ENCODE measurements at regions not wholly inside any gene's neighbourhood (a gene's known extent, or its start where the extent isn't known, plus 50 kb on each side); places are given as distances from the start of the nearest gene placed in this dataset.
"Not testable (repeated sequence)": the region's sequence is repeated elsewhere in the genome, so short reads cannot be mapped to it uniquely, and the experiment has no call there.

DNA sequence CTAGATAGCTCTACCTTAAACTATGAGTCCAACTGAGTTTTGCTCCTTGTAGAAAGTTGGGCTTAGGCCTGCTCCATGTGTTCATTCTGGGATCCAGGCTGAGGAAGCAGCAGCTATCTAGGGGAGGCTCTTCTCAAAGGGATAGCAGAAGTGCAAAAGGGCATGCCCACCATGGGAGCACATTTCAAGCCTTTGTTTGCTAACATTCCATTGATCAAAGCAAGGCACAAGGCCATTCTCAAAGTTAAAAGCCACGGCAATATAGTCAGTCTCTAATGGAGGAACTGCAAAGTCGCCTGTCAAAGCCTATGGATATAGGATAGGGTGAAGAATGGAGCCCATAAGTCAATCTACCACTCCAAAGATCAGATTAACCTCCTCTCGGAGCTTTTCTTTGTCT is 488.1 kb upstream of the ARX start:
- DNase-seq = no peak

DNA sequence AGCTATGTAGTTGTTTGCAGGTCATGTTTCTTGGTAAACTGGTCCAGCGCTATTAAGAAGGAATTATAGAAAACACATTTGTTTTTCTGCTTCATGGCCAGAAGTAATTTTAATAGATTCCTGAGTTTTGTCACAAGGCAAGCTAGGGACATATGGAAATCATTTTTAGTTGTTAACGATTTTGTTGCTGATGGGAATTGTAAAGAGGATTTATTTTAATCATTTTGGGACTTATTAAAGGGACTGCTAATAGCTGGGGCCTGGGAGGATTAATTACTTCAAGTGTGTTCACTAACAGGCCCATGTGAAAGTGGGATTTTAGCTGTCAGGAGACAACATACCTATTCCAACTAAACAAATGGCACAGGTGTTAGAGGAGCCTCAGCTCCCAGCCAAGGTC is 492.0 kb upstream of the ARX start:
- no peak for DNase-seq

DNA sequence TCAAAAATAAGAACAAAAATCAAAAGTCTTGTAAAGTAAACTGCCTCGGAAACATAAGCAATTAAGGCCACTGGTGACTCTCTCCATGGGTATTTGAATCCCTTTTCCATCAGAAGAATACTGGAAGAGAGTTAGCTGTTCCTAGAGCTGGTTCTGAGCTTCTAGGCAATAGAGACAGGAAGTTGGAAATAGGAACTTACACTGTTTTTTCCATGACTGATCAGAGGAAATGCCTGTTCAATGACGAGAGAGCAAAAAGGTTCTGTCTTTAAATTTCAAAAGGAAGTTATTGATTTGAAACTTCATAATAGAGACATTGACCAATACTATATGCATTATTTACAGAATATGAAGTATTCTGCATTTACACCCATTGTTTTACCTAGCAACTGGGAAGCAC is 503.5 kb upstream of the ARX start:
- DNase-seq = no peak

DNA sequence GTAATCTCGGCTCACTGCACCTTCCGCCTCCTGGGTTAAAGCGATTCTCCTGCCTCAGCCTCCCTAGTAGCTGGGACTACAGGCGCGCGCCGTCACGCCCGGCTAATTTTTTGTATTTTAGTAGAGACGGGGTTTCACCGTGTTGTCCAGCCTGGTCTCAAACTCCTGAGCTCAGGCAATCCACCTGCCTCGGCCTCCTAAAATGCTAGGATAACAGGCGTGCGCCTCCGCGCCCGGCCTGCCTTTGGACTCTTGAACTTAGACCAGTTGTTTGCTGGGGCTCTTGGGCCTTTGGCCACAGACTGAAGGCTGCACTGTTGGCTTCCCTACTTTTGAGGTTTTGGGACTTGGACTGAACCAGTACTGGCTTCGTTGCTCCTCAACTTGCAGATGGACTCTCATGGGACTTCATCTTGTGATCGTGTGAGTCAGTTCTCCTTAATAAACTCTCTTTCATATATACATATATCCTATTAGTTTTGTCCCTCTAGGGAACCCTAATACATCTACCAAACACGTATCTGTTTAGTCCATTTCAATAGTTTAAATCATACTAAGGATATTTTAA is 506.8 kb upstream of the ARX start:
- not testable (repeated sequence) for DNase-seq

DNA sequence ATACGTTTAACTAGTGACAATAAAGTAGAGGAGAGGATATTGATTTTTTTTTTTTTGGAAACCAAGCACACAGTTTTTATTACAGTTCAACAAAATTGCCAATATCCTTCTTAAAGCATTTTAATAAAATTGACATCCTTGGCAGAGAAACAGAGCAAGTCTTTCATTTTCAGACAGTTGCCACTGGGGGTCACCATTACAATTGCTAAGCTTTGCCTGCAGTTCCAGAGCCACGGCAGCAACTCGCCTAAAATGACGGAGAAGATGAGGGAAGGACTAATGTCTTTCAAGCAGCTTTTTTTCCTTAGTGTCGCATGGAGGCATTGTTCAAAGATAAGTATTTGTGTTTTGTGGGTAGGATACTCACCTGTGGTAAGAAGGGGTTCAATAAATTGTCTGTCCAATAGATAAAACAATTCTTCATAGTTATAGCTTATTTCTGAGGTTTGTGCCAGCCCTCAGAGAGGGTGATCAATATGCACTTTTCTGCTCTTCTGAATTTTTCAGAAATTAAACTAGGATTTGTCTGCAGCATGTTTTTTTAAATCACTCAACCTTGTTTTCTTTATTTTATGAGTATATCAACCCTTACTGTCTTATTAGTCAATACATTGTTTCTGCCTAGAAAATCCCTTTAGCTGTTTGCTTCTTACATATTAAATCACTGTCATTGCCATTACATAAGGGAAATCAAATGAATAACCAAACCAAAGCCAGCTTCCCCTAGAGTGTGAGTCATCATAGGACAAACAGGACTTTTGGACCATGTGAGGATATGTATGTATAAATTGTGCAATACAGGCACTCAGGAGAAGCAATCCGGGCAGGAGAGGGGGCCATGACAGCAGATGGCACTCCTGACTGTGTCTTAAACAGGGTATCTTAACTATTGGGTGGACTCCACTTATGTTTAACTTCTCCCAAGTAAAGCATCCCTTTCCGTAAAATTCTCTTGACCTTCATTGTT is 508.1 kb upstream of the ARX start:
- DNase-seq = peak; percentile 1

DNA sequence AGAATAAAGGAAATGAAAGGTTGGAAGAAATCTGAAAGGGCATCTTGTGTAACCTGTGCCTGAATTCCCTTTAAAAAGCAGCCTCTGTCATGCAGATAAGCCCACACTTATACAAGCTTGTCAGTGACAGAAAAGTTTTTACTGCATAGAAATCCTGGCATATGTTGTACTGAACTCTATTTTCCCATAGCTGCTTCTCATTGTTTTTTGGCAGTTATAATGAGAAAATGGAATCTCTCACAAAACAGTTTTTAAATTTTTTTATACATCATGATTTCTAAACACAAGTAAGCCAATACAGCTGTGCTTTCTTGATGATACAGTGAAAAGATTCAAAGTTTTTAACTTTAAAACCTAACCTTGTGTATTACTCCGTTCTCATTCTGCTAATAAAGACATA is 511.4 kb upstream of the ARX start:
- no peak for DNase-seq

DNA sequence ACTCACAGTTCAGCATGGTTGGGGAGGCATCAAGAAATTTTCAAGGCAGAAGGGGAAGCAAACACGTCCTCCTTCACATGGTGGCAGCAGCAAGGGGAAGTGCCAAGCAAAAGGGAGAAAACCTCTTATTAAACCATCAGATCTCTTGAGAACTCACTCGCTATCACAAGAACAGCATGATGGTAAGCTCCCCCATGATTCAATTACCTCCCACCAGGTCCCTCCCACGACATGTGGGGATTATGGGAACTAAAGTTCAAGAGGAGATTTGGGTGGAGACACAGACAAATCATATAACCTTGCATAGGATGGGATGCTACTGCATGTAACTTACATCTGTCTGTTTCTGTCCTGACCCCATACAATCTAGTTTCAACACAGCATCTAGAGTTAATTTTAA is 511.8 kb upstream of the ARX start:
- DNase-seq = no peak

DNA sequence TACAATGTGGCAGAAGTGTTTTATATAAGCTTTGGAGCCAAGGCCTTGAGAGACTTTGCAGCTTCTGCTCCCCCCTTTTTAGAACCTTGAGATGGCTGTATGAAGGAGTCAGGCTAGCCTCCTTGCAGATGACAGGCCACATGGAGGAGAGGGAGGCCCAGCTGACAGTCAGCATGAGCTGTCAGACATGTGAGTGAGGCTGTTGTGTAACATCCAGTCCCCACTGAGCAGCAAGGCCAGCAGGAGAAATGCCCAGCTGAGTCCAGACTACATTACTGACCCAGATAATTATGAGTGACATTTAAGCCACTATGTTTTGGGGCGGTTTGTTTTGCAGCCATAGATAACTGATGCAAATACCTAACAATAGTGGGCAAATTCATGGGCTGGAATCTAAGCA is 515.3 kb upstream of the ARX start:
- DNase-seq = no peak

DNA sequence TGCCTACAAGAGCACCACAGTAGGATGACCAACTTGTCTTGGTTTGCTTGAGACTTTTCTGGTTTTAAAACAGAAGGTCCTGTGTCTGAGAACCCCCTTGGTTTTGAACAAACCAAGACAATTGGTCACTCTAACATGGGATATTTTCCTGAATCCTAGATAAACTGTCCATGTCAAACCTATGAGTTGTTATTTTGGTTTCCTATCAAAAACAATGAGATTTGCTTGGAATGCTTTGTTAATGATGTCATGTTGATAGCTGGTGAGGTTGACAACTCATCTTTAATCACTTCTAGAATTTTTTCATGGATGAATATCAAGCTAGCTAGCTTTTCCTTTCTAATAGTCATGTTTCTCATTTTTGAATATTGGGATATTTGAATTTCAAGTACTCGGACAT is 518.3 kb upstream of the ARX start:
- no peak for DNase-seq

DNA sequence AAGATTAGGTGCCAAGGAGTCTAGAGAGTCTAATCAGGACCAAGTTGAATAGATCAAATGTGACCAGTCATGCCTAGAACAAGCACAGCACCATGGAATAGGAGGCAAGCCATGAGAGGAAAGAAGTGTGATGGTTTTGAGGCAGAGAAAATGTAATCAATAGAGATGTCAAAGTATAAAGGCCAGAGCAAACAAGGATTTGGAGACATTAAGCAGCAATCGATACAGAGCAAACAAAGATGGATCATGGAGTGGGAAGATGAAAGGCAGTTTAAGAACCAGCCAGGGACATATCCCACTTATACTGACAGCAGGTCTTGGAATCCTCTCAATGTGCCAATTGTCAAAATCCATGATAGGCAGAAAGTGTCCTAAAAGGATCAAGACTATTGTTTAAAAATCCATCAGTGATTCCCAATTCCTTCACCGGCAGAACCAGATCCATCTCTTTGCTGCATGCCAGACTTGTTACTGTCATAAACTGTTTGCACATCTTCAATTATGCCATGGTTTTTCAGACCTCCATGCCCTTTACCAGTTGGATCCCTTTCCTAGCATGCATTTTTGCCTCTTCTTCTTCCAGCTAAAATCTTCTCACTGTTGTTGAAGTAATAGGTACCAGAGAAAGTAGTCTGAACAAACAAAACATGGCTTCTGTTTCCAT is 520.7 kb upstream of the ARX start:
- no peak for DNase-seq

DNA sequence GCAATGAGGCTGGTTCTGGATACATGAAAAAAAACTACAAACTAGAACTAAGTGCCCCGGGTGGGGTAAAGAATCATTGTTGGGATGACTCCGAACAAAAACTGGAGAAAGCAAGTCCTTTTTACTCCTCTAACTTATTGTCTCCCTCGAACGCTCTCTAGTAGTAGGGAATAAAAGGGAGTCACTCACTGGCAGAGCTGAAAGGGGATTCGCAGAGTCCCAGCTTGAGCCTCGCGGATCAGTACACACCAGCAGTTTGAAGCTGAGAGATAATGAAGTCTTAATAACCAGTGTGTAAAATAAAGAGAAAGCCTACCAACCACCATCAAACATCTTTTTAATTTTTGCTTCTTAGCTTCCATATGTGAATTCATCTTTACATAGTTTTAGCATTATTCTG is 521.9 kb upstream of the ARX start:
- DNase-seq = no peak

DNA sequence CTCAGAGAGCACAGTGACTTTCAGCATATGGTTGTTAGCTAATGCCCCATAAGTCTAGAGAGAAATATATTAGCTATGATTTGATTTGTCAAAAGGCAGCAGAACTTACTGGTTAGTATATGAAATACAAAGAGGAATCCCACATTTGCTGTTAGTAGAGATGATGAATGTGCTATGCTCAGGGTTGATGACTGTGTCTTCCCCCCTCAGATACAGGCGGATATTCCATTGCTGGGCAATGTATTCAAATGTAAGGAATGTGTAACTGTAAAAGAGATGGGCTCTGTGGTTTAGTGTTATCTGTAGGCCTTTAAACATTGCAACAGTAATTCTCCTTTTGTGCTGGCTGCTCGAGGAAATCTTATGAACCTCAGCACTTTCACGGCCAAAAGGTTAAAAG is 528.9 kb upstream of the ARX start:
- DNase-seq = no peak

DNA sequence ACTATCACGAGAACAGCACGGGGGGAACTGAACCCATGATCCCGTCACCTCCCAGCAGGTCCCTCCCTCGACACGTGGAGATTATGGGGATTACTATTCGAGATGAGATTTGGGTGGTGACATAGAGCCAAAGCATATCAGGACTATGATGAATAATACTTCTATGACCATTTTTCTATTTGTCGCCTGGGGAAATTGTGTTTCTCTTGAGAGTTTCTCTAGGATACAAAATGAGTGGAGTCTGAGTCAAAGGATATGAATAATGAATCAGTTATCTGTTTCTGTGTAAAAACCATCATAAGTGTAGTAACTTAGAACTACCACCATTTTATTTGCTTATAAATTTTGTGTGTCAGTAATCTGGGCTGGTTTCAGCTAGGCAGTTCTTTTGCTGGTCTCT is 533.0 kb upstream of the ARX start:
- DNase-seq = no peak

DNA sequence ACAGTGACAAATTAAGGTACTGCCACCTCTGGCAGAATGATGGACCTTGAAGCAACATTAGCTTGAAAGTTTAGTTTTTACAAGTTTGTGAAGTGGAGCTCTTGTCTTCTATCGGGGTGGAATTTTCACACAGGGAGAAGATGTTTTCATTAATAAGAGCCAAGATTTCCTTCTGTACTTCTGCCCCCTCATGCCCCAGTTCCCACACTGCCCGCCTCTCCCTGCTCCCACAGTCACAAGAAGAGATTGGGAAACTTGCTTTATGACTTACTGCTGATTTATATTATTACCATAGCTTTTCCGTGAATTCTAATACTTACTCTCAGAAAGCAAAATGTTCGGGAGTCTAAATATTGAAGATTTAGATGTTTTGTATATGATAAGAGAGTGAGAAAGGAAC is 539.8 kb upstream of the ARX start:
- no peak for DNase-seq

DNA sequence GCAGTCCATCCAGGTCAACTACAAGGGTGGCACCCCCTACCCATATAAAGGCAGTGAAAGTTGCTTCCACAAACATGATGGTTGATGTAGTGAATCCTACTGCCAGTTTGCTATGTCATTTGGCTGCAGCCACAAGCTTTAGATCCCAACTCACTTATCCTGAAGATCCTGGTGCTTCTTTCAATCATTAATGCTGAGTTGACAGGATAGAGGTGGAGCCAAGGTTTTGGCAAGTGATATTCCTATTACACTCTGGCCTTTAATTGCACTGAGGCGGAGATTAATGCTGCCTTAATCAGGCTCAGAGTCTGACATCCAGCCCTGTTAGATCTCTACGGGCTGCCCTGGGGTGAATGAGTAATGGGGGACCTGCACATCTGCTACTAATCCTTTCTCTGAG is 542.4 kb upstream of the ARX start:
- no peak for DNase-seq

DNA sequence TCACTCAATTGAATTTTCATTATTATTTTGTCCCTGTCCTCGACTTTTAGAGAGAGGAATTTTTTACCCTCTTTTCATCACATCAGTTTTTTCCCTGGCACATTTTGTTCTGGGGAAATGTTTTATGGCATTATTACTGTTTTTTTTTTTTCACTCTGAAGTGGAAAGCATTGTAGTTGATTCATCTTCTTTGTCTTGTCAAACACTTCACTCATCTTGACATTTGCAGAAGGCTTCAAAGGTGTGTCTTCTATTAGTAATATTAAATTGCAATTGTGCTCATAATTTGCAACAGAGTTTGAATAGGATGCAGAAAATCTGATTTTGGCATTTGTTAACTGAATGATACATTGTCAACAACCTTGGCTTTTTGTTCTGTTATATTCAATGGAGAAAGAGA is 545.4 kb upstream of the ARX start:
- DNase-seq = no peak

DNA sequence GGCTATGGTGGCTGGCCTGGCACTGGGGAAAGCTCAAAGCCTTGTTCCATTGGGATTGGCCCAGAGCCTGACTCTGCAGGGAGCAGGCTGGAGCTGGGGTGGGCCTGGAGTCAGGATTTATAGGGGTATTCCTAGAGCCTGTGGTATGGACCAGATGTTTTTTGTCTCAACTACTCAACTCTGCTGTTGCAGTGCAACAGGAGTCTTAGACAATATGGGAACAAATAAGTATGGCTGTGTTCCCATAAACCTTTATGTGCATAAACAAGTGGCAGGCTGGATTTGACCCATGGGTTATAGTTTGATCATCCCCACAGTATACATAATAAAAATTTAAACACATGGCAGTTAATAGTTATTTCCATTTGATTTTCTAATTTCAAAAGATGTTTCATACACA is 557.9 kb upstream of the ARX start:
- no peak for DNase-seq

DNA sequence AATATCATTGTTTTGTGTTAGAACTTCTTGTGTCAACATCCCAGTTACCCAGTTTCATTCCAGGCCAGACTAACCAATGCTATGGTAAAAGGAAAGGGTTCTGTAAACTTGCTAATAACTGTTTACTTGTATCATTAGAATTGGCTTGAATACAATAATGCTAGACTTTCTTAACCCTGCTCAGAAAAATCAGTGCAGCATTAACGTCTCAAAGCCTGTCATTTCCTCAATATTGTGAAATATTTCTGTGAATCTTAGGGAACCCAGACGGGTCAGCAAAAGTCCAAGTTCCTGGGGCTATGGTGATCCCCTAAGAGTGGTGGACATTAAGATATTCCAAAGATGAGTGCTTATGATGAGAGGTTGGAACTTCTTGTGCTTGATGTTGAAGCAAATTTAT is 541.2 kb upstream of the MAGEB18 start:
- DNase-seq = no peak

DNA sequence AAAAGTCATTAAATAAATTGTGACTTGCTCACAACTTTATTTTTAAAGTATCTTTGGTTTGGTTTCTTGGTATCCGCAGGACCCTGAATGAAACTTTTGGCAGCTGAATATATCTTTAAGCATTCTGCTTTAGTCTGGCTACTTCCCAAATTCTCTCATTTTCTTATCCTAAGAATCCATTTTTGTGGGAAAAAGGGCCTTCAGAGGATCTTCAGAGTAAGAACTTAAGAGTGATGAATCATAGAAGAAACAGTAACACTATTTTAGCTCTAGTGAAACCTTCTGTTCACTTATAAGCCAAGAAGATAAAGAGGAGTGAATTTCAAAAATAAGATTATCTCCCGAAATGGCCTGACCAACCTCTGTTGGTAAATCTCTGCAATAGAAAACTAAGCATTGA is 540.6 kb upstream of the MAGEB18 start:
- no peak for DNase-seq

DNA sequence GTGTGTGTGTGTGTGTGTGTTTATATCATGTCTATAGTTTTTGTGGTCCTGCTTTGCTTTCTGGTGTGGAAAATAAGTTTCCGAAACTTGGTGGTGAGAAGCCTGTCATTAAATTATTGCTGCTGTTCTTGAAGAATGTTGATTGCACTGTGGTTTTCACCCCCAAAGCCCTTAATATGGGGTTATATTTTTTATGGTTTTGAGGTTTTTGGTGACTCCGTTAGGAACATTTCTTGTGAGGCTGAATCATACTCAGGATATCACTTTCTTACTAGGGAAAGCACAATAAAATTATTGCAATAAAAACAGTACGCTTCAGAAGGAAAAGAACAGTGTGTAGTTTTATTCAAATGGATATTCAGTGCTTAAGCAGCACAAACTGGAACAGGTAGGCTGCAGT is 539.1 kb upstream of the MAGEB18 start:
- no peak for DNase-seq

DNA sequence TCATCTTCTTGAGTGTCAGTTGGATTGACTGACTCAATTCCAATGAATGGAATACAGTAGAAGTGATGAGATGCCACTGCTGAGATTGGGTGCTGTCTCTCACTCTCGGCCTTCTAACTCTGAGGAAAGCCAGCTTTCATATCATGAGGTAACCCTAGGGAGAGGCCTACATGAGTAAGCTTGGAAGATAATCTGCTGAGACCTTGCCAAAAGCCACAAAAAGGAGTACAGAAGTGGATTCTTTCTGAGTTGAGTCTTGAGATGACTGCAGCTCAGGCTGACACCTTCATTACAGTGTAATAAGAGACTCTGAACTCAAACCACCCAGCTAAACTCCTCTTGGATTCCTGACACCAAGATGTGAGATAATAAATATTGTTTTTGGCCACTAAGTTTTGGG is 537.4 kb upstream of the MAGEB18 start:
- no peak for DNase-seq

DNA sequence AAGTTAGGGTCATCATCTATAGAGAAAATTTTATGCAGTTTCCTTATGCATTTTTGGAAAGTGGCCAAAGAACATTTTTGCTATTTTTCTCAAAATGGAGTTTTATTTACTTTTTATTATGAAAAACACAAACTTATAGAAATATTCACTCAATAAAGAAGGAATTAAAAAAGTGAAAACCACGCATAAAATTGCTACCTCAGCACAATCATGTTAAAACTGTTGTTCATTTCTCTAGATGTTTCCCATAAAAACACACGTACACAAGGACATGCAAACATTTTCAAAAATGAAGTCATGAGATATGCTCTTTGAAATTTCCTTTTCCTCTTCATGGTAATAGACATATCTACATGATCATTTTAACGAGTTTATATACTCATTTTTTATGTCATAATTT is 536.8 kb upstream of the MAGEB18 start:
- no peak for DNase-seq

DNA sequence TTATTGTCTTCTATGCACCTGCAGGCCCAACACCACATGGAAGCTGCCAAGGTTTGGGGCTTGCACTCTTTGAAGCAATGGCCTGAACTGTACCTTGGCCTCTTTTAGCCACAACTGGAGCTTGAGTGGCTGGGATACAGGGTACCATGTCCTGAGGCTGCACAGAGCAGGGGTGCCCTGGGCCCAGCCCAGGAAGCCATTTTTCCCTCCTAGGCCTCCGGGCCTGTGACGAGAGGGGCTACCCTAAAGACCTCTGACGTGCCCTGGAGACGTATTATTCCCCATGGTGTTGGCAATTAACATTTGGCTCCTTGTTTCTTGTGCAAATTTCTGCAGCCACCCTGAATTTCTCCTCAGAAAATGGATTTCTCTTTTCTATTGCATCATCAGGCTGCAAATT is 519.9 kb upstream of the MAGEB18 start:
- no peak for DNase-seq

DNA sequence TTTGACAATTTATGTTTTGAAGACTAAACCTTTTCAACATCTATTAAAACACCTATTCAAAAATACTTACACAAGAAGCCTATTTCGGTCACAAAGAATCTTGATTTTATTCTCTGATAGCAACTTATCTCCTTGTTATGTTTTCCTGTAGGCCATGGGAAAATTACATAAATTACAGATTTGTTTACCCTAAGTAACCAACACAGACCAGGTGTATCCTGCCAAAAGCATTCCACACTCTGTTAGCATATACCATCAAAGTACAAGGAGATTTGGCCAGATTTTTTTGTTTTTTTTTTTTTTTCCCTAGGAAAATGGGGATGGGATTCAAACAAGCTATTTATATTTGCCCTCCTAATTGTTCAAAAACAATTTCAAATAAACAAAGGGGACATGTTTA is 497.9 kb upstream of the MAGEB18 start:
- no peak for DNase-seq
